ENCODE measurements at regions not wholly inside any gene's neighbourhood (a gene's known extent, or its start where the extent isn't known, plus 50 kb on each side); places are given as distances from the start of the nearest gene placed in this dataset.

DNA sequence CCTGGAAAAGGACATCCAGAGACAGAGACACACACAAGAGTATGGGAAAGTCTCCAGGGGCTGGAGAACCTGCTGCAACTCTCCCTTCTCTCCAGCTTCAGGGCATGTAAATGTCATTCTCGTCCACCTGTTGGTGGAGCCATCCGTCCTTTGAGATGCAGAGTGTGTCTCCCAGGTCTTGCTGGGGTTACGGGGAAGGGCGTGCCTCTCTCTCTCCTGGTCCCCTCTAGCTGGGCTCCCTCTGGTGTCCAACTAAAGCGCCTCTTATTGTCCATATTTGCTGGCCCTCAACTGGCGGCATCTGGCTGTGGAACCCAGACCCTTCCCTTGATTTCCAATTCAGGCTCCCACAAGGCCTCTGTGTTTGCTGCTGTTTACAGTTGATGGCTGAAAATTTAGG is 244.1 kb downstream of the BMP7 start:
- Histone ChIP-seq H3K27ac (no peak overlapping the region), H3K9me3 (peaks cover 0 to 11% (median 0%) of the 10 kb centered on the region in 11 donors), H3K36me3 (no peaks in the 10 kb centered on the region), H3K27me3 (peaks cover 6 to 76% (median 36%) of the 10 kb centered on the region in 7 donors), H3K4me3 (no peak overlapping the region), H3K4me1 (no peaks in the 10 kb centered on the region)
- DNase-seq (no peak), ATAC-seq (no peak)
- TF ChIP-seq, protein P1, sequence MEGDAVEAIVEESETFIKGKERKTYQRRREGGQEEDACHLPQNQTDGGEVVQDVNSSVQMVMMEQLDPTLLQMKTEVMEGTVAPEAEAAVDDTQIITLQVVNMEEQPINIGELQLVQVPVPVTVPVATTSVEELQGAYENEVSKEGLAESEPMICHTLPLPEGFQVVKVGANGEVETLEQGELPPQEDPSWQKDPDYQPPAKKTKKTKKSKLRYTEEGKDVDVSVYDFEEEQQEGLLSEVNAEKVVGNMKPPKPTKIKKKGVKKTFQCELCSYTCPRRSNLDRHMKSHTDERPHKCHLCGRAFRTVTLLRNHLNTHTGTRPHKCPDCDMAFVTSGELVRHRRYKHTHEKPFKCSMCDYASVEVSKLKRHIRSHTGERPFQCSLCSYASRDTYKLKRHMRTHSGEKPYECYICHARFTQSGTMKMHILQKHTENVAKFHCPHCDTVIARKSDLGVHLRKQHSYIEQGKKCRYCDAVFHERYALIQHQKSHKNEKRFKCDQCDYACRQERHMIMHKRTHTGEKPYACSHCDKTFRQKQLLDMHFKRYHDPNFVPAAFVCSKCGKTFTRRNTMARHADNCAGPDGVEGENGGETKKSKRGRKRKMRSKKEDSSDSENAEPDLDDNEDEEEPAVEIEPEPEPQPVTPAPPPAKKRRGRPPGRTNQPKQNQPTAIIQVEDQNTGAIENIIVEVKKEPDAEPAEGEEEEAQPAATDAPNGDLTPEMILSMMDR (IDR thresholded peaks at IDR 0.05), result no peak
- WGBS, 2 donors, result 36 to 38% methylated on average over 6 of the region's 6 CpGs
- intact Hi-C loops (cut with DNase I), result no loop called here

DNA sequence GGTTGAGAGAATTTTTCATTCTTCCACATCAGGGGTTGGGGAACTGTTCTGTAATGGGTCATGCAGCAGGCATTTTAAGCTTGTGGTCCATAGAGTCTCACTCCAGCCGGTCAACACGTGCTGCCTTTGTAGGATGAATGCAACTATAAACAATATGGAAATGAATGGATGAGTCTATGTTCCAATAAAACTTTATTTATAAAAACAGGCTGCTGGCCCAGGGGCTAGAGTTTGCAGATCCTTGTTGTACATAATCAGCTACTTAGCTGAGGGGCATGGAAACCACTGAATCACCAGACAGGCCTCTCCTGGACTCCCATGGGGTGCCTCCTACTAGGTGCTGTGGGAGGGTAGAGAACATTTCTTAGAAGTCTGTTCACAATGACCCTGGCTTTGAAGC is 243.4 kb downstream of the BMP7 start:
- intact Hi-C loops (cut with DNase I), result no loop called here
- 75 to 76% methylated on average over 2 of the region's 2 CpGs for WGBS, 2 donors
- Histone ChIP-seq H3K4me3 (no peak overlapping the region), H3K27ac (no peak overlapping the region), H3K27me3 (peaks cover 6 to 70% (median 36%) of the 10 kb centered on the region in 7 donors), H3K4me1 (no peaks in the 10 kb centered on the region), H3K36me3 (no peaks in the 10 kb centered on the region), H3K9me3 (peaks cover 0 to 11% (median 0%) of the 10 kb centered on the region in 11 donors)
- DNase-seq, result no peak
- ATAC-seq, result no peak
- TF ChIP-seq, protein P1 (IDR thresholded peaks at IDR 0.05), result no peak

DNA sequence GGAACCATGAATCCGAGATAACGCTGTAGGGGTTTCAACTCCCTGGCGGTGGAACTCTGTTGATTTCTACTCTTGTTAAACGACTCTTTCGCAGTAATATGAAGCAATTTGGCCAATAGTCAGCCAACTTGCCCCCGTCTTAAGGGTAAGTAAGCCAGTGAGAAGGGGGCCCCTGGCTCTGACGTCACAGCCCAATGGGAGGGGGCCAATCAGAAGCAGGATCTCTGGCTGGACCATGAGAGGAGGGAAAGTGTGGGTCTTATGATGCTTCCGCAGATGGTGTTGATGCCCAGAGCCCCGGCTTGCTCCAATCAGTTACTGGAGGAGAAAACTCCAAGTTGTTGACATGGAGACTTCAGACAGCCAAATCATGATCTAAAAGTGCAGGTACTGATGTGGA is 242.4 kb downstream of the BMP7 start:
- H3K27ac ChIP-seq, result no peak overlapping the region
- DNase-seq (no peak), ATAC-seq (no peak)
- intact Hi-C loops (cut with DNase I), result no loop called here
- H3K4me1 ChIP-seq, result no peaks in the 10 kb centered on the region
- H3K27me3 ChIP-seq, result peaks cover 6 to 60% (median 35%) of the 10 kb centered on the region in 7 donors
- H3K36me3 ChIP-seq, result no peaks in the 10 kb centered on the region
- no peak overlapping the region for H3K4me3 ChIP-seq
- TF ChIP-seq, protein P1 (IDR thresholded peaks at IDR 0.05), result no peak
- WGBS, 2 donors, result 88 to 95% methylated on average over 9 of the region's 9 CpGs
- H3K9me3 ChIP-seq, result peaks cover 0 to 11% (median 0%) of the 10 kb centered on the region in 11 donors

DNA sequence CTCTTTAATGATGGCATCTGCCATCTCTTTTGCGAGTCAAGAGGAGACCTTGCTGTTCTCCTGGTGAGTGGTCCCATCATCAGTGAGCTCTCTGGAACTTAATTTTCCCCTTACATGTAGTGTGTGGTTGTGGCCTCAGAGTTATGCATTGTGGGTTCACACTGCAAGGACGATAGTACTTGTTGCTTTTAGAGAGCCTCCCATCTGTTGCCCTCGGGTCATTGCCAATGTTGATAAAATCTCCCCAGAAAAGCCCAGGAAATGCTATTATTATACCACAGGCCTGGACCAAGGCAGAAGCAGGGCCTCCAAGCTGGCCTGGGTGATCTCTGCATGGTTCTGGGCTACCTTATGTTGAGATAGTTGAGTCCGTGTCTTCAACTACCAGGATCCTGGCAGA is 241.6 kb downstream of the BMP7 start:
- TF ChIP-seq, protein P1 (IDR thresholded peaks at IDR 0.05), result no peak
- Histone ChIP-seq H3K27ac (no peak overlapping the region), H3K4me1 (no peaks in the 10 kb centered on the region), H3K4me3 (no peak overlapping the region), H3K36me3 (no peaks in the 10 kb centered on the region), H3K27me3 (peaks cover 6 to 62% (median 38%) of the 10 kb centered on the region in 7 donors), H3K9me3 (peaks cover 0 to 11% (median 0%) of the 10 kb centered on the region in 11 donors)
- intact Hi-C loops (cut with DNase I), result no loop called here
- WGBS, 2 donors, result 78% methylated on average over 4 of the region's 4 CpGs
- DNase-seq (no peak), ATAC-seq (no peak)
